ENCODE measurements at regions not wholly inside any gene's neighbourhood (a gene's known extent, or its start where the extent isn't known, plus 50 kb on each side); places are given as distances from the start of the nearest gene placed in this dataset.
A peak's percentile ranks its signal among the peaks of the same experiment; 100 is the strongest.
"Not testable (repeated sequence)": the region's sequence is repeated elsewhere in the genome, so short reads cannot be mapped to it uniquely, and the experiment has no call there.

GRCh38 chr11:92168936-92169335 is 55.7 kb upstream of the FAT3 start:
- DNase-seq (ENCODE audit: low spot score) = no peak

DNA sequence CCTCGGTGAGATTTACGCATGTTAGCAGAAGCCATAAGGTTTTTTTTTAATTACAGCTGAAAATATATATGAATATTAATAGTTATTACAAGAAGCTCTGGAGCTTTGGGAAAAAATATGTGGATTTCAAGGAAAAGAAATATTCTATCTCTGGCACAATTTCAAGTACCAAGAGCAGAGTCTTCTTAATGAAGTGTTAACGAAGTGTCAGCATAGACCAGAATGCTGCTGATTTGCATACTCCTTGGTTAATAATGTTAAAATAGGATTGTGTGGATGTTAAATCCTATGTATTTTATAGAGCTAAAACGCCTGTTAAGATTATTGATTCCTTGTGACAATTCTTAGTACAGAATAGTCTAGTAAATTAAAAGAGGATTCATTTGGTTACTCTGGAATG is 57.0 kb upstream of the FAT3 start:
- no peak for DNase-seq (ENCODE audit: low spot score)

DNA sequence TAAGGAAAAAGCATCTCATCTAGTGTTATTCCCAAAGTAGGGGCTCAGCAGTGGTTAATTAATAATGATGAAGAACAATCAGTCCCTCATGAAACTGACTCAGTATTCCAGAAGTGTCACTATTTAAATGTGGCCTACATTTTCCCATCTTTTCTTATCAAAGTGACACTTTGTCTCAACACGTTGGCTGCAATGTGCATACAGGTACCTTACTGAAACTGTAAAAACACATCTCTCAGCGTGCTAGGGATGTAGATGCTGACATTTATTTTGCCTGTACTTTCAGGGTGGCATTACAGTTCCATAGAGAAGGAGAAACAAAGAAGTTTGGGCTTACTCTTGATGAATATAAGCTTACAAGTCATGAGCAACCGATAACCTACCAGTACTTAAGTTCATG is 58.3 kb upstream of the FAT3 start:
- DNase-seq (ENCODE audit: low spot score) = no peak

- DNase-seq (ENCODE audit: low spot score) = no peak
These were observed 60.7 kb upstream of the FAT3 start for GRCh38 chr11:92163879-92164278.

GRCh38 chr11:92162776-92163175 is 61.8 kb upstream of the FAT3 start:
- DNase-seq (ENCODE audit: low spot score) = no peak

DNA sequence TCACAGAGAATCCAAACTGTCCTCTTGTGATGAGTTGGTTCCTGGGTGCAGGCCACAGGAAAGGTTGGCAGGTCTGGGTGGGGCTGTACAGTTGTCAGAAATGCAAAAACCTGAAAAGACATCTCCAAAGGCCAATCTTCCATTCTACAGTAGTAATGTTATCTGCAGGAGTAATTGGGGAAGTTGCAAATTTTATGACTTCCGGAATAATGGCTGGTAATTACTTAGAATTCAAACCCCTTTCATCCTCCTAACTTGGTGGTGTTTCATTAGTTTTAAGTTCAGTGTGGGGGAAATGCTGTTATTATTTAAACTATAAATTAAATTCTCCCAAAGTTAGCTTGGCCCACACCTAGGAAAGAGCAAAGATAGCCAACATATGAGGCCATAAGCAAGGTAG is 64.7 kb upstream of the FAT3 start:
- no peak for DNase-seq (ENCODE audit: low spot score)

DNA sequence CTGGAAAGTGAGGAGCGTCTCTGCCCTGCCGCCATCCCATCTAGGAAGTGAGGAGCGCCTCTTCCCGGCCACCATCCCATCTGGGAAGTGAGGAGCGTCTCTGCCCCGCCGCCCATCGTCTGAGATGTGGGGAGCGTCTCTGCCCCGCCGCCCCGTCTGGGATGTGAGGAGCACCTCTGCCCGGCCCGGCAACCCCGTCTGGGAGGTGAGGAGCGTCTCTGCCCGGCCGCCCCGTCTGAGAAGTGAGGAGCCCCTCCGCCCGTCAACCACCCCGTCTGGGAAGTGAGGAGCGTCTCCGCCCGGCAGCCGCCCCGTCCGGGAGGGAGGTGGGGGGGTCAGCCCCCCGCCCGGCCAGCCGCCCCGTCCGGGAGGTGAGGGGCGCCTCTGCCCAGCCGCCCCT is 67.2 kb upstream of the FAT3 start:
- DNase-seq (ENCODE audit: low spot score) = not testable (repeated sequence)

DNA sequence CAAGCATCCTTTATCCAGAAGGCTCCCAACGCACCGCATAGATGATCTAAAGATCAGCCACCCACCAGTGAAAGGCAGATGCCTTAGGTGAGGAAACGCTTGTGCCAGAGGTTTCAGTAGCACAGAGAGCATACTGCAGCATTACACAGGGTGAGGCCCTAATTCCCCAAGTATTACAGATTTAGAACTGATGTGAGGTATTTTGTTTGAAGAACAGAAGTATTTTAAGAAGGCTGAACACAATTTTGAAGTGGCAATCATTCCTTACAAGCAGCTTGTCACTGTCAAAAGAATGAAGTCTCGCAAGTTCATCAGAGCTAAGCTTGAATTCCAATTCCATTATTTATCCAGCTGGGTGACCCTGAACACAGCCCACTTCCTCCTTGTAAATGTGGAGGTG is 70.0 kb upstream of the FAT3 start:
- DNase-seq (ENCODE audit: low spot score) = no peak

DNA sequence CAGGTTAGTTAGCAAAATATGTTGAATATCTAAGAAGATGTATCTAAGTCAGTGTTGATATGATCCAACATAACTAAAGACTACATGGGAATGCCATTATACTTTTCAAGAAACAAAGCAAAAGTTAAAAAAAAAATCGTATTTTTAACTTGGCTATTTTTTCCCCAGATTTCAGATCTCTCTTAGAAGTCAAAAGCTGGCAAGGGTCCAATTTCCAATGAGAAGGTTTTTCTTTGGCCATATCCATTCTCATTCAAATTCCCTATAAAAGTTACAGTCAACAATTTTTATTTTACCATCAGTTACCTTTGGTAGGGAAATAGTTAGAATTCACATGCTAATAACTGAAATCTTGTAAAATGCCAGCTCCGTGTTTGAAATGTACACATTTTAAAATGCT is 70.5 kb upstream of the FAT3 start:
- DNase-seq (ENCODE audit: low spot score) = no peak

- no peak for DNase-seq (ENCODE audit: low spot score)
These were observed 71.1 kb upstream of the FAT3 start for GRCh38 chr11:92153542-92153941.

DNA sequence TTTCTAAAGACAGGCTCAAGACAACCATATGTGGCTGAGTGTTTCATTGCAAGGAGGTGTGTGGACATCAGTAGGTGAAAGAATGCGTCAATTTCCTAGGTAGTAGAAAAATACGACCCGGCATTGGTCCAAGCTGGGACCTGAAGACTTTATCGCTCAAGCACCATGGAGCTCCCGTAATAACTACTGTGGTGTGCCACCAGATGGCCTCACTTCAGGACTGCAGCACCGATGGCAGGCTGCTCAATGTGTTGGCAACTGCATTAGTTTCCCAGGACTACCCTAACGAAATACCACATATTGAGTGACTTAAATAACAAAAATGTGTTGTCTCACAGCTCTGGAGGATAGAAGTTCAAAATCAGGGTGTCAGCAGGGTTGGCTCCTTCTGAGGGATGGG is 72.4 kb upstream of the FAT3 start:
- no peak for DNase-seq (ENCODE audit: low spot score)

DNA sequence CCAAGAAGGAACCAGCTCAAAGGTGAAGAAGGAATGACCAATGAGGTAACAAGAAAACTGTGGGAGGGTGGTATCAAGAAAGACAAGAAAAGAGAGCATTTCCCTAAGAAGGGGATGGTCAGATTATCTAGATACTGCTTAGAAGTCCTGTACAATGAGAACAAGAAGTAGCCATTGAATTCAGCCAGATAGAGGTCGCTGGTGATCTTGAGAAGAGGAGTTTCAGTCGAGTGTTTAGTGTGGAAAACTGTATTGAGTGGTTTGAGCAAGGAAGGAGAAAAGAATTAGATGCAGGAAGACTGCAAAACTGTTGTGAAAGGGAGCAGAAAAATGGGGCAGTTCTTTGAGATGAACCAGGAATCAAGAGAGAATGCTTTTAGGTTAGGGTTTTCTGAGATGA is 74.6 kb upstream of the FAT3 start:
- peak; percentile 5 for DNase-seq (ENCODE audit: low spot score)

DNA sequence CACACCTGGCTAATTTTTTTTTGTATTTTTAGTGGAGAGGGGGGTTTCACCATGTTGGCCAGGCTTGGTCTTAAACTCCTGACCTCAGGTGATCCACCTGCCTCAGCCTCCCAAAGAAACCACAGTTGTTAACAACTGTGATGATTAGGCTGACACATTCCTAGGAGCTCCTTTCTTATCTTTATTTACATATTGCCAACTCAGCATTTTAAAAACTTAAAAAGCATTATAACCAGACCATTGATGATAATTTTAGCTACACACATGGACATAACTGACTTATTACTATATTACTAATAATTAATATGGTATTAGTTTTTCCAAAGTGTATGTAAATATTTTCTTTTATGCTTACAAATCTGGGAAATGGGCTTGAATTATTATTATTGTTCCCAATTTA is 82.9 kb upstream of the FAT3 start:
- no peak for DNase-seq (ENCODE audit: low spot score)

GRCh38 chr11:92141159-92141558 is 83.5 kb upstream of the FAT3 start:
- DNase-seq (ENCODE audit: low spot score) = no peak

- DNase-seq (ENCODE audit: low spot score) = no peak
These were observed 84.6 kb upstream of the FAT3 start for GRCh38 chr11:92140021-92140420.

DNA sequence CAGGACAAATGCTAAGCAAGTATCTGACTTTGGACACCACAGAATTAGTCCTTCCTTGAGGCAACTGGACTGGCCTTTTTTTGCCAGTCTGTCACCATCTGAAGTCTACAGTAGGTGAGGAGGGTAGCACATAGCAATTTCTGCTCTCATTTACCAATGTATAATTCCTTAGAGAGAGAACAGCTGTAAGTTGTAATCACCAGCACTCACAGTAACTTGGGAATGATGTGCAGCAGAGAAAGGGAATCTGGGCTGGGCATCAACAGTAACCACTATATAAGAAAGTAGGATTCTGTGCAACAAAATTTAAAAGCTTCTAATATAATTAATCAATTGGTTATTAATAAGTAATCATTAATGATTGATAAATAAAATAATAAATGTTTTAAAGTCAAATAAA is 86.3 kb upstream of the FAT3 start:
- no peak for DNase-seq (ENCODE audit: low spot score)

DNA sequence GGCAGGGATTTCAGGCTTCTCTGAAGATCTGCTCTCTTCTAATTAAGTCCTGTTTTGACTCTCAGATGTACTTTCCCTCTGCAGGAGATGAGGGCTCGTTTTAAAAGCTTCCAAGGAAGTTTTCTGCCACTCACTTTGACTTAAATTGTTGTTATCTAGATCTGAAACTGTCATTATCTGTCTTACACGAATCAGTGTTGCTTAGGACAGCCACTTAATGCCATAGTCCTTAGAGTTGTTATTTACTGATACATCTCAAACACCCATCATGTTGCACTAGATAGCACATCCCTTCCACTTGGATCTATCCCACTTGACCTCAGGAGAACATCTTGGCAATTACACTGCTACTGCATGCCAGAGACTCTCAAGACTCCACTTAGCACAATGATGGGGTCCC is 86.9 kb upstream of the FAT3 start:
- no peak for DNase-seq (ENCODE audit: low spot score)

DNA sequence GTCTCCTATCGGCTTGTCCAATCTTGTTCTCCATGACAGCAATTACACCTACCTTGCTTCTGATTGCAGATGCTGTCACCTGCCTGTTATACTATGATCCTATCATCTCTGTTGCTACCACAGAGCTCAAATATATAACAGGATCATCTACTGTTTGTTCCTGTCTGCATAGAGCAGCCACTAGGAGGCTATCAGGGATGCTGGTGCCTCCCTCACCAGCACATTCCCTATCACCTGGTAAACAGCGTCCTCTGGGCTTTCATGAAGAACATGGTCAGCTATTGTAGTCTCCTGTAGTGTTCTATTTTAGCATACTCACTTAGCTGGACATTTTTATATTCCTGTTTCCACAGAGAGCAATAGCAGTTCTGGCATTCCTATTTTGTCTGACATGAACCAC is 87.8 kb upstream of the FAT3 start:
- DNase-seq (ENCODE audit: low spot score) = no peak

DNA sequence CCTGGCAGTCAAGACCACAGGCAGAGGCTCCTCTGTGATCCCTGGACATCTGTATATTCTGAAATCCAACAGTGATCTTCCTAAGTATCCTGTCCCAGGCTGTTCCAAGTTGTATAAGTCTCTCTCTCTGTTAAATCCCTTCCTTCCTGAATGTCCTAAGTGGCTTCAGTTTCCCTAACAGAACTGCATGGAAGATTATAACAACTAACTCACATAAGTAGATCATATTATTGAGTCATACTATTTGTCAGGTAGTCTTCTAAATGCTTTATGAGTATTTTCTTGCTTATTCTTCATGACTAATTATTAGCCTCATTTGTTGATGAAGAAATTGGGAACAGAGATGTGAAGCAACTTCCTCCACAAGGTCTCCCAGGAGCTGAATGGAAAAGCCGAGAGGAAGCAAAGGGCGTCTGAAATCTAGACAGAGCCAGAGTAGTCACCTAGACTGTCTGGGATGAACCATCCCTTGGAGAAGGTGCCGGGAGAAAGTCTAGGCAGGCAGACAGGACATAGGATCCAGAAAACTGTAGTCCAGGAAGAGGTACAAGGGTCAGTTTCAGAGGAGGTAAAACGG is 93.2 kb upstream of the FAT3 start:
- no peak for DNase-seq (ENCODE audit: low spot score)

- no peak for DNase-seq (ENCODE audit: low spot score)
These were observed 94.2 kb upstream of the FAT3 start for GRCh38 chr11:92130421-92130831.

- DNase-seq (ENCODE audit: low spot score) = no peak
These were observed 94.8 kb upstream of the FAT3 start for GRCh38 chr11:92129811-92130210.

GRCh38 chr11:92128026-92128425 is 96.6 kb upstream of the FAT3 start:
- DNase-seq (ENCODE audit: low spot score) = no peak

DNA sequence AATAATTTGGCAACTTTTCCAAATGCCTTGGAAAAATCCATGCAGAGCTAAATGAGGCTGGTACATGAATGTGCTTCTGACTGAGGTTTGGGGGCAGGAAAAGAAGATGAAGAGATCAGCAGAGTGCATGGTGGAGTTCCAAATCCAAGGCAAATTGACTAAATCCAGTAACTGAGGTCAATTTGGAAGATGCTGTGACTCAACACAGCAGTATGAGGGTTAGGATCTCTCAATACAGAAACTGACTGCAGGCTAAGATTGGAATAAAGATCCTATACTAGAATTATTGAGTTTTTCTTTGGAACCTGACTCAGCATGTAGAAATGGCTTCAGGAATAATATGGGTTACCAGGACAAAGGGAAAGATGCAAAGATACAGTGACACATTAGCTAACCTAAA is 99.3 kb upstream of the FAT3 start:
- no peak for DNase-seq (ENCODE audit: low spot score)

DNA sequence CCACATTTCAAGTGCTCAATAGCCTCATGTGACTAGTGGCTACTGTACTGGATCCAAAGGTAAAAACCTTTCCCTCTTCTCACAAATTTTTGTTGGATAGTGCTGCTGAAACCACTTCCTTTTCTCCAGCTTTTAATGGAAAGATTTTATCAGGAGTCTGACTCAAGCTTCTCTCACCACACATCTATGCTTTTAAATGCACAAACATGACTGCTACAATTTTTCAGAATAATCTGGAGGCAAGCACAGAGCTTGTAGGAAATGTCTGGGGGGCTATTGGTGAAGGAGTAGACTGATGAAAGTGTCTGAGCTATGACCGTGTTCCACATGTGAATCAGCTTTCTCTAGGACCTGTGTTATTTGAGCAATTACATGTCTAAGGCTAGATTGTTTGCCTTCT is 101.1 kb upstream of the FAT3 start:
- DNase-seq (ENCODE audit: low spot score) = no peak

GRCh38 chr11:92122561-92122960 is 102.1 kb upstream of the FAT3 start:
- no peak for DNase-seq (ENCODE audit: low spot score)
